ENCODE measurements at regions not wholly inside any gene's neighbourhood (a gene's known extent, or its start where the extent isn't known, plus 50 kb on each side); places are given as distances from the start of the nearest gene placed in this dataset.

DNA sequence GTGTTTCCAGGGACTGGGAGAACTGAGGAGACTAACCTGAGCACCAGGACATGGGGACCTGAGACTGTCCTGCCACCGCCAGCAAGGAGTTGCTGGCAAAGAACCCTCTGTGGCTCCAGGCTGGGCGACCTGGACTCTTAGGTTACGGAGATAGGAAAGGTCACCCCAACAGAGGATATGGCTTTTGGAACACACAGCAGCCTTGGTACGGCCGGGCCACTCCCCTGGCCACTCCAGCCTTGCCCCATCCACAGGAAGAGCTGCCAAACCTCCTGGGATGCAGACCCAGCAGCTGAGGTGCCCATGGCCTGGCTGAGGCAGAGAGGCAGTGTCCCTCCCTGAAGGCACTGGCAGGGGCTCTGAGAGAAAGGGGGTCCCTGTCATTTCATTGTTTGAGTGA lies 137.8 kb downstream of the OAT start:
- Mint-ChIP-seq H3K27me3 (ENCODE audit: low read depth) (peaks cover 11% of the 10 kb centered on the region), H3K4me3 (no peak overlapping the region), H3K4me1 (no peaks in the 10 kb centered on the region), H3K36me3 (ENCODE audit: insufficient read depth in 1 of 3, low read depth in 3 of 3) (no peaks in the 10 kb centered on the region; a peak in 1 of 7 replicates), H3K27ac (no peak overlapping the region), H3K9me3 (peaks cover 0 to 7% of the 10 kb centered on the region in 2 experiments; a peak in 2 of 5 replicates)
- WGBS (ENCODE audit: extremely low coverage, insufficient read length, low lambda C conversion rate): no CpG with 5 or more reads among the region's 5 CpGs
- no peaks in the 10 kb centered on the region for H3K27me3 ChIP-seq (ENCODE audit: insufficient read depth, low read length)
- no peak overlapping the region for H2AK5ac ChIP-seq (ENCODE audit: insufficient read length, low read length)
- H4K91ac ChIP-seq (ENCODE audit: insufficient read length, low read depth, low read length): no peak overlapping the region
- no peak overlapping the region for H3K18ac ChIP-seq (ENCODE audit: insufficient read length, low read depth, low read length)
- no peaks in the 10 kb centered on the region for H3K4me1 ChIP-seq (ENCODE audit: insufficient read depth, low read length)
- no peak overlapping the region for H4K8ac ChIP-seq (replicated peaks; ENCODE audit: insufficient read length, low read depth, low read length)
- H3T11ph ChIP-seq (ENCODE audit: low read length): no peak overlapping the region
- H4K20me1 ChIP-seq (ENCODE audit: control insufficient read depth, insufficient read depth, insufficient read length): no peaks in the 10 kb centered on the region
- no peaks in the 10 kb centered on the region for H3K79me2 ChIP-seq (ENCODE audit: insufficient read depth, low read length)
- no peak overlapping the region for H3K27ac ChIP-seq (ENCODE audit: insufficient read length, low read depth, low read length)
- H2BK120ac ChIP-seq (ENCODE audit: low read depth, low read length, poor library complexity, severe bottlenecking): no peak overlapping the region
- TF ChIP-seq CTCF (conservative IDR thresholded peaks at IDR 0.05): no peak
- H2BK12ac ChIP-seq (ENCODE audit: insufficient read length, low read depth, low read length): no peak overlapping the region
- no peak overlapping the region for H3K9ac ChIP-seq (ENCODE audit: extremely low read depth, insufficient read length, low read length)
- no peak overlapping the region for H3K14ac ChIP-seq (ENCODE audit: insufficient read depth, low read length)
- DNase-seq: no peak
- H2BK20ac ChIP-seq (ENCODE audit: low read depth, low read length, poor library complexity, severe bottlenecking): no peak overlapping the region
- H2BK15ac ChIP-seq (ENCODE audit: low read depth, low read length): no peak overlapping the region
- H3K23me2 ChIP-seq (ENCODE audit: insufficient read length, low read depth, low read length, poor library complexity, severe bottlenecking): no peaks in the 10 kb centered on the region
- no peak overlapping the region for H3K4me2 ChIP-seq (ENCODE audit: insufficient read depth, insufficient read length, low read length)
- H4K5ac ChIP-seq (ENCODE audit: insufficient read length, low read depth, low read length): no peak overlapping the region
- no peak overlapping the region for H2AFZ ChIP-seq (ENCODE audit: low read length)
- no peaks in the 10 kb centered on the region for H3K9me3 ChIP-seq (ENCODE audit: control insufficient read depth, low read depth, low read length)
- no peak overlapping the region for H3K4ac ChIP-seq (ENCODE audit: low read depth, low read length)
- no peaks in the 10 kb centered on the region for H3K79me1 ChIP-seq (ENCODE audit: insufficient read depth, low read depth, low read length, poor library complexity, severe bottlenecking)
- no peak overlapping the region for H2BK5ac ChIP-seq (ENCODE audit: insufficient read length, low read length)
- no peak overlapping the region for H3K56ac ChIP-seq (ENCODE audit: insufficient read length, low read depth, low read length)
- H3K23ac ChIP-seq (ENCODE audit: insufficient read length, low read depth, low read length): no peak overlapping the region
